ENCODE measurements at regions not wholly inside any gene's neighbourhood (a gene's known extent, or its start where the extent isn't known, plus 50 kb on each side); places are given as distances from the start of the nearest gene placed in this dataset.

DNA sequence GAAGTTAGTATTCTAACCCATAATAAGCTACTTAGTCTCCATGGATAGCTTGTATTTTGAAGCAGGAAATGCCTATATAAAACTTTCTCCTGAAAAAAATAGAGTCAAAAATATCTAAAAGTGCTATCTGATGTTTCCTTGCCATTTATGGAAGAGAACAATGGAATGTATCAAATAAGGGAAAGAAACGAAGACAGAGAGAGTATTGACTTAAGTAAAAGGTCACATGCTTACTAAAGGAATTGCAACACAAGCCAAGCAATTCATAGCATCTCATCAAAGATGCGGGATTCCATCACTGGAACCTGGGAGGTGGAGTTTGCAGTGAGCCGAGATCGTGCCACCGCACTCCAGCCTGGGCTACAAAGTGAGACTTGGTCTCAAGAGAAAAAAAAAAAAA is 112.9 kb upstream of the DTNBP1 start:
- no peaks in the 10 kb centered on the region for H3K79me2 ChIP-seq (ENCODE audit: insufficient read depth, low read length)
- no peak for DNase-seq (ENCODE audit: low read depth, low spot score)
- H2AFZ ChIP-seq (ENCODE audit: low read depth, low read length, poor library complexity, severe bottlenecking), result no peak overlapping the region
- H3K27ac ChIP-seq (ENCODE audit: low read depth, low read length), result no peak overlapping the region
- intact Hi-C loops (cut with micrococcal nuclease), result no loop called here
- no peak overlapping the region for H3K4me3 ChIP-seq (replicated peaks in 1 of 2; ENCODE audit: low read depth in 1 of 2, low read length in 2 of 2)
- ChIA-PET POLR2A (no interaction called here), RAD21 (ENCODE audit: low non-redundant PET in 1 of 2, low total read pairs in 2 of 2, uncharacterized antibody in 2 of 2, unreplicated experiment in 2 of 2) (no interaction called here), CTCF (no interaction called here)
- no peaks in the 10 kb centered on the region for H4K20me1 ChIP-seq (ENCODE audit: insufficient read depth)
- no peak overlapping the region for H3K4me2 ChIP-seq (ENCODE audit: low read length)
- H3K9me3 ChIP-seq (ENCODE audit: control insufficient read depth in 1 of 2, insufficient read depth in 1 of 2, low read depth in 1 of 2, low read length in 2 of 2), result no peaks in the 10 kb centered on the region
- no peak overlapping the region for H3K9ac ChIP-seq (ENCODE audit: low read length)
- no TSS peak for BruUV-seq (replicated peaks)
- H3K27me3 ChIP-seq (ENCODE audit: insufficient read depth, low read length), result peaks cover 4% of the 10 kb centered on the region; the same call in 1 of the 2 replicates
- no peaks in the 10 kb centered on the region for H3K4me1 ChIP-seq (ENCODE audit: control insufficient read depth in 1 of 2, insufficient read depth in 2 of 2, low read length in 2 of 2)
- no peaks in the 10 kb centered on the region for H3K9me2 ChIP-seq (ENCODE audit: insufficient read depth)
- no peak for ATAC-seq
- H3K36me3 ChIP-seq (ENCODE audit: control insufficient read depth in 1 of 2, insufficient read depth in 2 of 2, low read length in 2 of 2), result no peaks in the 10 kb centered on the region
- no peak for TF ChIP-seq JUND (IDR thresholded peaks at IDR 0.05)
- no peak for TF ChIP-seq EGR1 (IDR thresholded peaks at IDR 0.05; ENCODE audit: low read depth)
- TF ChIP-seq ZNF274 (IDR thresholded peaks at IDR 0.05; ENCODE audit: low read depth, low read length), result no peak
- TF ChIP-seq RAD21 (IDR thresholded peaks at IDR 0.05; ENCODE audit: low read depth), result no peak
- no peak for TF ChIP-seq FOSL1 (IDR thresholded peaks at IDR 0.05; ENCODE audit: low read depth)
- no peak for TF ChIP-seq ELF1 (IDR thresholded peaks at IDR 0.05; ENCODE audit: borderline replicate concordance, low read depth)
- TF ChIP-seq, protein P1, sequence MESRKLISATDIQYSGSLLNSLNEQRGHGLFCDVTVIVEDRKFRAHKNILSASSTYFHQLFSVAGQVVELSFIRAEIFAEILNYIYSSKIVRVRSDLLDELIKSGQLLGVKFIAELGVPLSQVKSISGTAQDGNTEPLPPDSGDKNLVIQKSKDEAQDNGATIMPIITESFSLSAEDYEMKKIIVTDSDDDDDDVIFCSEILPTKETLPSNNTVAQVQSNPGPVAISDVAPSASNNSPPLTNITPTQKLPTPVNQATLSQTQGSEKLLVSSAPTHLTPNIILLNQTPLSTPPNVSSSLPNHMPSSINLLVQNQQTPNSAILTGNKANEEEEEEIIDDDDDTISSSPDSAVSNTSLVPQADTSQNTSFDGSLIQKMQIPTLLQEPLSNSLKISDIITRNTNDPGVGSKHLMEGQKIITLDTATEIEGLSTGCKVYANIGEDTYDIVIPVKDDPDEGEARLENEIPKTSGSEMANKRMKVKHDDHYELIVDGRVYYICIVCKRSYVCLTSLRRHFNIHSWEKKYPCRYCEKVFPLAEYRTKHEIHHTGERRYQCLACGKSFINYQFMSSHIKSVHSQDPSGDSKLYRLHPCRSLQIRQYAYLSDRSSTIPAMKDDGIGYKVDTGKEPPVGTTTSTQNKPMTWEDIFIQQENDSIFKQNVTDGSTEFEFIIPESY (IDR thresholded peaks at IDR 0.05; ENCODE audit: extremely low read depth, insufficient replicate concordance, low read length), result no peak

DNA sequence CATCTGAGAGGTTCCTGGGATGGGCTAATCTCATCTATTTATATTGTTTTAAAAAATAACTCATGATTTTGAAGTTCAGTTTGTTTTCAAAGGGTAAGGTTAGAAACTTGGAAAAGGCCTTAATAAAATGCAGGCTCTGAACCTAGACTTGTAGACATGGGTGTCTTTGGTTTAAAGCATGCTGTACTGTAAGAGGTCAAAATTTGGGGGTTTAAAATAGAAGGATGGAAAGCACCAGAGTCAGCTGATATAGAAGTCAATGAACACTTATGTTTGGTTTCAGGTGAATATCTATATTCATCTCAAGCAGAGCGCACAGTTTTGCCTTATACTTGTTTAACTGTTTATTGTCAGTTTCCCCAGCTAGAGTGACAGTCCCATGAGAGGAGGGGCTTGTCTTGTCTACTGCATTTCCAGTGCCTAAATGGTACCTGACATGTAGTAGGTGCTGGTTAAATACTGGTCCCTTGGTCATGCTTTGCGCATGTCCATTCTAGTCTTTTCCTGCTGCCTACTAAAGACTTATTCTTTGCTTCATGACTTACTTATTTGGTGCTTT is 112.3 kb upstream of the DTNBP1 start:
- Histone ChIP-seq H4K20me1 (ENCODE audit: insufficient read depth) (no peaks in the 10 kb centered on the region), H2AFZ (ENCODE audit: low read depth, low read length, poor library complexity, severe bottlenecking) (no peak overlapping the region), H3K4me1 (ENCODE audit: control insufficient read depth in 1 of 2, insufficient read depth in 2 of 2, low read length in 2 of 2) (no peaks in the 10 kb centered on the region), H3K9me3 (ENCODE audit: control insufficient read depth in 1 of 2, insufficient read depth in 1 of 2, low read depth in 1 of 2, low read length in 2 of 2) (no peaks in the 10 kb centered on the region), H3K27me3 (ENCODE audit: insufficient read depth, low read length) (peaks cover 4% of the 10 kb centered on the region; the same call in 1 of the 2 replicates), H3K4me2 (ENCODE audit: low read length) (no peak overlapping the region), H3K4me3 (replicated peaks in 1 of 2; ENCODE audit: low read depth in 1 of 2, low read length in 2 of 2) (no peak overlapping the region), H3K36me3 (ENCODE audit: control insufficient read depth in 1 of 2, insufficient read depth in 2 of 2, low read length in 2 of 2) (no peaks in the 10 kb centered on the region), H3K27ac (ENCODE audit: low read depth, low read length) (no peak overlapping the region), H3K9ac (ENCODE audit: low read length) (no peak overlapping the region), H3K9me2 (ENCODE audit: insufficient read depth) (no peaks in the 10 kb centered on the region), H3K79me2 (ENCODE audit: insufficient read depth, low read length) (no peaks in the 10 kb centered on the region)
- ChIA-PET CTCF (no interaction called here), POLR2A (no interaction called here), RAD21 (ENCODE audit: low non-redundant PET in 1 of 2, low total read pairs in 2 of 2, uncharacterized antibody in 2 of 2, unreplicated experiment in 2 of 2) (no interaction called here)
- DNase-seq (ENCODE audit: low read depth, low spot score) (no peak), ATAC-seq (no peak)
- intact Hi-C loops (cut with micrococcal nuclease), result no loop called here
- BruUV-seq (replicated peaks), result no TSS peak
- TF ChIP-seq, protein P2, sequence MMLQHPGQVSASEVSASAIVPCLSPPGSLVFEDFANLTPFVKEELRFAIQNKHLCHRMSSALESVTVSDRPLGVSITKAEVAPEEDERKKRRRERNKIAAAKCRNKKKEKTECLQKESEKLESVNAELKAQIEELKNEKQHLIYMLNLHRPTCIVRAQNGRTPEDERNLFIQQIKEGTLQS (IDR thresholded peaks at IDR 0.05), result no peak
- TF ChIP-seq ELF1 (IDR thresholded peaks at IDR 0.05; ENCODE audit: borderline replicate concordance, low read depth), result no peak
- TF ChIP-seq TCF7L2 (IDR thresholded peaks at IDR 0.05; ENCODE audit: borderline replicate concordance, extremely low read depth, insufficient read depth, insufficient read length), result no peak
- no peak for TF ChIP-seq SRF (IDR thresholded peaks at IDR 0.05; ENCODE audit: low read depth)
- no peak for TF ChIP-seq ZNF274 (IDR thresholded peaks at IDR 0.05; ENCODE audit: low read depth, low read length)
- no peak for TF ChIP-seq EGR1 (IDR thresholded peaks at IDR 0.05; ENCODE audit: low read depth)
- no peak for TF ChIP-seq YY1 (IDR thresholded peaks at IDR 0.05; ENCODE audit: extremely low read depth, insufficient replicate concordance, low read depth, low read length)
- no peak for TF ChIP-seq EZH2phosphoT487 (IDR thresholded peaks at IDR 0.05; ENCODE audit: borderline replicate concordance)
